Karpas-422 (cell line): ENCODE measurements at regions not wholly inside any gene's neighbourhood (a gene's known extent, or its start where the extent isn't known, plus 50 kb on each side); places are given as distances from the start of the nearest gene placed in this dataset.
"Not testable (repeated sequence)": the region's sequence is repeated elsewhere in the genome, so short reads cannot be mapped to it uniquely, and the experiment has no call there.

Source experiments
- DNase-seq: peaks from one replicate; pipeline ENCODE4 v3.0.0-alpha.2; 2015
- H2AFZ ChIP-seq: fragments of 200-600 bp; sonication (generic); 2 replicates; pipeline ENCODE4 v1.6.1; 2014; ENCODE audit warnings: antibody characterized with exemption, low read length, mixed read lengths
- H3K27ac ChIP-seq: fragments of 200-600 bp; sonication (generic); 2 replicates; pipeline ENCODE4 v1.5.1; 2014; ENCODE audit warnings: mild to moderate bottlenecking, low read length, moderate library complexity
- H3K27me3 ChIP-seq: fragments of 200-600 bp; sonication (generic); 2 replicates; pipeline ENCODE4 v1.6.1; 2014; ENCODE audit warnings: low read length, mixed read lengths
- H3K36me3 ChIP-seq: fragments of 200-600 bp; sonication (generic); 2 replicates; pipeline ENCODE4 v1.6.1; 2014; ENCODE audit warnings: low read length, mixed read lengths; ENCODE audit not compliant: insufficient read depth
- H3K4me1 ChIP-seq: fragments of 200-600 bp; sonication (generic); 2 replicates; pipeline ENCODE4 v1.6.1; 2014; ENCODE audit warnings: mild to moderate bottlenecking, low read length, mixed read lengths
- H3K4me2 ChIP-seq: fragments of 200-600 bp; sonication (generic); 2 replicates; pipeline ENCODE4 v1.6.1; 2014; ENCODE audit warnings: low read length, low read depth, mild to moderate bottlenecking; ENCODE audit not compliant: poor library complexity, severe bottlenecking
- H3K4me3 ChIP-seq: fragments of 200-600 bp; sonication (generic); 2 replicates; pipeline ENCODE4 v1.5.1; 2014; ENCODE audit warnings: mild to moderate bottlenecking, antibody characterized with exemption, low read length, mixed read lengths
- H3K79me2 ChIP-seq: fragments of 200-600 bp; sonication (generic); 2 replicates; pipeline ENCODE4 v1.6.1; 2014; ENCODE audit warnings: mild to moderate bottlenecking, low read length, mixed read lengths
- H3K9ac ChIP-seq: fragments of 200-600 bp; sonication (generic); 2 replicates; pipeline ENCODE4 v1.6.0; 2014; ENCODE audit warnings: low read length
- H3K9me2 ChIP-seq: fragments of 200-600 bp; sonication (generic), shearing (Covaris generic); replicated peaks from 2 replicates; pipeline ENCODE4 v1.6.0; 2014; ENCODE audit warnings: mild to moderate bottlenecking, low read length, moderate library complexity; ENCODE audit not compliant: insufficient read depth
- H3K9me3 ChIP-seq: fragments of 300-700, 200-600 bp; sonication (generic); 2 replicates; pipeline ENCODE4 v1.6.1; 2014; ENCODE audit warnings: low read length, mixed read lengths
- H4K20me1 ChIP-seq: fragments of 200-600 bp; sonication (generic); 2 replicates; pipeline ENCODE4 v1.6.1; 2014; ENCODE audit warnings: mild to moderate bottlenecking, antibody characterized with exemption, low read length, low read depth; ENCODE audit not compliant: insufficient read depth

- H4K20me1 ChIP-seq, result no peaks in the 10 kb centered on the region
- no peaks in the 10 kb centered on the region for H3K9me2 ChIP-seq
- H3K36me3 ChIP-seq, result no peaks in the 10 kb centered on the region
- peaks cover 5% of the 10 kb centered on the region for H3K4me1 ChIP-seq
- no peak overlapping the region for H3K4me3 ChIP-seq
- H3K79me2 ChIP-seq, result no peaks in the 10 kb centered on the region
- H3K27me3 ChIP-seq, result no peaks in the 10 kb centered on the region
- no peak overlapping the region for H3K9ac ChIP-seq
- no peak overlapping the region for H3K4me2 ChIP-seq
- no peak for DNase-seq
- no peak overlapping the region for H3K27ac ChIP-seq
- H2AFZ ChIP-seq, result no peak overlapping the region
- H3K9me3 ChIP-seq, result no peaks in the 10 kb centered on the region
These were observed 98.9 kb upstream of the AMZ2 start for GRCh38 chr17:68148936-68149335.

DNA sequence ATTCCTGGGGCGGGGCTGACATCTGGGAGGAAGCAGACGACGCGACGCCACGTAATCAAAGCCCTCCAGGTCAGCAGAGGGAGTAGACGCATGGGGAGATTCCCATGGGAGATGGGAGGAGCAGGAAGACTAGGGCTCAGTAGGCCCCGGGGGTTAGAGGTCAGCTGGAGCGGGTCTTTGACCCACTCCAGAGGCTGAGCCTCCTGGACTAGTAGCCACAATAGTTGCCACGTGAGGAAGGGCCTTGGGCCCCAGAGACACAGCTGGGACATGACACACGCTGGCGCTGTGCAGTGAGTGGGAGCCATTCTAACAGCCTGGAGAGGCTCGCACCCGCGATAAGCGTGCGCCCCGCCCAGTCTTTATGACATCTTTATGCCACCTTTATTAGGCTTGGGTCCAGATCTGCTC is 95.7 kb upstream of the AMZ2 start:
- H3K9ac ChIP-seq, result no peak overlapping the region
- H3K27ac ChIP-seq, result no peak overlapping the region
- no peak for DNase-seq
- no peaks in the 10 kb centered on the region for H3K9me3 ChIP-seq
- no peaks in the 10 kb centered on the region for H3K79me2 ChIP-seq
- no peak overlapping the region for H3K4me3 ChIP-seq
- H3K9me2 ChIP-seq, result no peaks in the 10 kb centered on the region
- no peak overlapping the region for H3K4me2 ChIP-seq
- H3K4me1 ChIP-seq, result no peaks in the 10 kb centered on the region
- H3K27me3 ChIP-seq, result no peaks in the 10 kb centered on the region
- H4K20me1 ChIP-seq, result no peaks in the 10 kb centered on the region
- H2AFZ ChIP-seq, result no peak overlapping the region
- H3K36me3 ChIP-seq, result no peaks in the 10 kb centered on the region

DNA sequence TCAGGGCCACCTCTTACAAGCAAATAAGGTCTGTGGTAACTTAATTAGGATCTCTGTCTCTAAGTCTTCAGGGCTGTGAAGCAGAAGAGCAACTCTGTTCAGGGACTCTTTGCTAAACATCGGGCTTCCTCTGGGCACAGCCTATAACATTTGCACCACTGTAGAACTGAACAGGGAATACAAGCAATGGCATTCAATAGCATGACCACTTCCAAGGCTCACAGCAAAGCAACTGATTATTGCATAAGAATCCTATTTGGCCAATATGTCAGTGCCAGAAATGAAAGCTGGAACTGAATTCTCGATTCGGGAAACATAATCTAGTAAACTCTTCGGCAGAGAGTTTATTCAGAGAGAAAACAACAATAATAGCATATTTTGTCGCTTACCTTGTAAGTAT is 92.2 kb upstream of the AMZ2 start:
- Histone ChIP-seq H3K4me3 (no peak overlapping the region), H4K20me1 (no peaks in the 10 kb centered on the region), H3K27me3 (no peaks in the 10 kb centered on the region), H3K36me3 (no peaks in the 10 kb centered on the region), H3K27ac (no peak overlapping the region), H3K4me1 (no peaks in the 10 kb centered on the region), H3K79me2 (no peaks in the 10 kb centered on the region), H2AFZ (no peak overlapping the region), H3K9me3 (no peaks in the 10 kb centered on the region), H3K4me2 (no peak overlapping the region), H3K9me2 (no peaks in the 10 kb centered on the region), H3K9ac (no peak overlapping the region)
- no peak for DNase-seq

DNA sequence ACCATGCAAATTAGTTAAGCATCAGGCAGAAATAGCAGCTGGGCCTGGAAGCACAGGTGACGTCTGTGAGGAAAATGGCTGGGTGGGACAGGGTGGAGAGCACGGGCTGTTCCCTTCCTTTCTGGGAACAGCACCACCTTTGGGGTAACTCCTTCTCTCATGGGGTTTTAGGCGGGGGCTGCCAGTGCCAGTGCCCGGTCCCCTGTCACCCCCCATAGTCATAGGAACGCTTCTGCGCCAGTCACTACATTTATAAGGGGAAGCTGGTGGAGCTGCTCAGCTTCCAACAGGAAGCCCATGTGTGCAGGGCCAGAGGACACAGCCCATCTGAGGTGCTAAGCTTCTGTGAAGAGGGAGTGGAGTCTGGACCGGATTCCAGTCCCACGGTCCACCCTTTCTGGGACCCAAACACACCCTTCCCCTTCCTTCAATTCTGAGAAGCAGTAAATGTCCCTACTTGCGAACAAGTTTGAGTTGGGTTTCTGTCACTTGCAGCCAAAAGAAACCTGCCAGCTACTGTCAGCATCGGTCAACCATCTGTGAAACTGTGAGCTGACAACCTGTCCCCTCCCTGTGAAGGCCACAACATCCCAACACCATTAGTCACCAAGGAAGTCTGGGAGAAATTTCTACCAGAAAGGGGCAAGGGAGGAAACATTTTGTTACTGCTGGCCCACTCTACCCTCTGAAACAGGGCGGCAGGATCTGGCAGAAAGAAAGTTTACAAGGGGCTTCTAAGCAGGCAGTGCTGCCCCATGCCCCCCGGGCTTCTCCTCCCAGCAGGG is 86.0 kb upstream of the AMZ2 start:
- Histone ChIP-seq H3K36me3 (no peaks in the 10 kb centered on the region), H2AFZ (no peak overlapping the region), H3K4me3 (no peak overlapping the region), H3K9me2 (no peaks in the 10 kb centered on the region), H3K4me2 (no peak overlapping the region), H3K27ac (no peak overlapping the region), H4K20me1 (no peaks in the 10 kb centered on the region), H3K9ac (no peak overlapping the region), H3K27me3 (no peaks in the 10 kb centered on the region), H3K9me3 (no peaks in the 10 kb centered on the region), H3K4me1 (no peaks in the 10 kb centered on the region), H3K79me2 (no peaks in the 10 kb centered on the region)
- DNase-seq, result no peak

GRCh38 chr17:68168273-68169164 is 79.3 kb upstream of the AMZ2 start:
- H2AFZ ChIP-seq, H3K4me2 ChIP-seq: not testable (repeated sequence)

DNA sequence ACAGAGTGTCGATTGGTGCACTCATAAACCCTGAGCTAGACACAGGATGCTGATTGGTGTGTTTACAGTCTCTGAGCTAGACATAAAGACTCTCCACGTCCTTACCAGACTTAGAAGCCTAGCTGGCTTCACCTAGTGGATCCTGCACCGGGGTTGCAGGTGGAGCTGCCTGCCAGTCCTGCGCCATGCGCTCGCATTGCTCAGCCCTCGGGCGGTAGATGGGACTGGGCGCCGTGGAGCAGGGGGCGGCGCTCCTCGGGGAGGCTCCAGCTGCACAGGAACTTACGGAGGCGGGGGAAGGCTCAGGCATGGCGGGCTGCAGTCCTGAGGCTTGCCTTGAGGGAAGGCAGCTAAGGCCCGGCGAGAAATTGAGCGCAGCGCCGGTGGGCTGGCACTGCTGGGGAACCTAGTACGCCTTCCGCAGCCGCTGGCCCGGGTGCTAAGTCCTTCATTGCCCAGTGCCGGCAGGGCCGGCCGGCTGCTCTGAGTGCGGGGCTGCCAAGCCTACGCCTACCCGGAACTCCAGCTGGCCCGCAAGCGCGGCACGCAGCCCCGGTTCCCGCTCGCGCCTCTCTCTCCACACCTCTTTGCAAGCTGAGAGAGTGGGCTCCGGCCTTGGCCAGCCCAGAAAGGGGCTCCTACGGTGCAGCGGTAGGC is 78.5 kb upstream of the AMZ2 start:
- not testable (repeated sequence) for H2AFZ ChIP-seq, H3K9me2 ChIP-seq, H3K36me3 ChIP-seq, DNase-seq, H3K4me3 ChIP-seq, H3K27ac ChIP-seq, H3K9ac ChIP-seq, H3K9me3 ChIP-seq, H3K4me2 ChIP-seq, H3K27me3 ChIP-seq, H3K79me2 ChIP-seq, H4K20me1 ChIP-seq
- H3K4me1 ChIP-seq, result peaks cover 20% of the 10 kb centered on the region

More at GRCh38 chr17:68168273-68169164, 79.3 kb upstream of the AMZ2 start:
- not testable (repeated sequence) for H3K4me3 ChIP-seq, H3K9me2 ChIP-seq, H3K27me3 ChIP-seq, H3K36me3 ChIP-seq, H3K9me3 ChIP-seq, H4K20me1 ChIP-seq, H3K79me2 ChIP-seq, H3K27ac ChIP-seq, DNase-seq, H3K9ac ChIP-seq
- H3K4me1 ChIP-seq, result peaks cover 14% of the 10 kb centered on the region

DNA sequence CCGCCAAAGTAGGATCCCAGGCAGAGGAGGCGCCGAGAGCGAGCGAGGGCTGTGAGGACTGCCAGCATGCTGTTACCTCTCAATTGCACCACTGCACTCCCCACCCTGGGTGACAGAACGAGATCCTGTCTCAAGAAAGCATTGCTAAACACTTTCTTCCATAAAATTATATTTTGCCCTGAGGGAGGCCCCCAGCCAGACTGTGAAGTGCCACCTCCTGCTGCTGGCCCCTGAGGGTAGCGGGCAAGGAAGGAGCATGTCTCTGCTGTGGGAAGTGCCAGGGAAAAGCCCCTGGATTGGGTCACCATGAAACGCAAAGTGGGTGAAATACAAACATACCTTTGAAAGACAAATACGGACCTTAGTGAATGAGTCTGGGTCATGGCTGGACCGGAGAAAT is 78.0 kb upstream of the AMZ2 start:
- Histone ChIP-seq H3K79me2 (no peaks in the 10 kb centered on the region), H3K9me3 (no peaks in the 10 kb centered on the region), H3K27ac (no peak overlapping the region), H3K9me2 (no peaks in the 10 kb centered on the region), H2AFZ (no peak overlapping the region), H3K4me1 (peaks cover 20% of the 10 kb centered on the region), H4K20me1 (no peaks in the 10 kb centered on the region), H3K9ac (no peak overlapping the region), H3K27me3 (no peaks in the 10 kb centered on the region), H3K4me3 (no peak overlapping the region), H3K4me2 (no peak overlapping the region), H3K36me3 (no peaks in the 10 kb centered on the region)
- no peak for DNase-seq

DNA sequence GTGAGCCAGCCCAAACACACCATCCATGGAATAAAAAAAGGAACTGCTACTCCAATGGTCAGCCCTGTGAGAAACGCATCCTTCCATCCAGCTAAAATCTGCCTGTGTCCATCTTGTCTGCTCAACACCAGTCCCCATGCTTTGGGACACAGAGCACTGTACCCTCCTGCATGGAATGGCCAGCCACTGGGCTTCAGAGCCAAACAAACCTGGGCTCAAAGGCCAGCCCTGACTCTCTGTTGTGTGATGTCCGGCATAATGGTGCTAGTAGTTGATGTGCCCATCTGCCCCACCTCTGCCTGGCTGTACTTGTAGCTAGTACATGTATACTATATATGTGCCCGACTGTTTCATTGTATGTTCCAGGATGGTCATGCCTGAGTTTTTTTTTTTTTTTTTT is 77.6 kb upstream of the AMZ2 start:
- no peak overlapping the region for H3K9ac ChIP-seq
- peaks cover 20% of the 10 kb centered on the region for H3K4me1 ChIP-seq
- H3K9me2 ChIP-seq, result no peaks in the 10 kb centered on the region
- H3K9me3 ChIP-seq, result no peaks in the 10 kb centered on the region
- H3K36me3 ChIP-seq, result no peaks in the 10 kb centered on the region
- H3K27me3 ChIP-seq, result no peaks in the 10 kb centered on the region
- no peaks in the 10 kb centered on the region for H4K20me1 ChIP-seq
- H3K27ac ChIP-seq, result no peak overlapping the region
- DNase-seq, result no peak
- no peak overlapping the region for H3K4me2 ChIP-seq
- H2AFZ ChIP-seq, result no peak overlapping the region
- no peak overlapping the region for H3K4me3 ChIP-seq
- H3K79me2 ChIP-seq, result no peaks in the 10 kb centered on the region
